ENCODE measurements at regions not wholly inside any gene's neighbourhood (a gene's known extent, or its start where the extent isn't known, plus 50 kb on each side); places are given as distances from the start of the nearest gene placed in this dataset.

GRCh38 chr1:37415611-37416244 lies 58.7 kb upstream of the ZC3H12A start:
- no peak for DNase-seq
- Histone ChIP-seq H3F3A (replicated peaks; ENCODE audit: insufficient read depth) (no peaks in the 10 kb centered on the region), H4K20me1 (ENCODE audit: insufficient read depth) (no peaks in the 10 kb centered on the region), H3K9ac (no peak overlapping the region), H3K79me2 (ENCODE audit: insufficient read depth) (no peaks in the 10 kb centered on the region), H2AFZ (ENCODE audit: low read depth) (no peak overlapping the region), H3K4me3 (ENCODE audit: low read depth in 2 of 2, low read length in 1 of 2) (no peak overlapping the region), H3K27me3 (ENCODE audit: insufficient read depth) (no peaks in the 10 kb centered on the region), H3K4me2 (no peak overlapping the region), H3K27ac (ENCODE audit: low read depth in 2 of 2, low read length in 1 of 2) (no peak overlapping the region), H3K36me3 (replicated peaks in 1 of 2; ENCODE audit: control insufficient read depth in 1 of 2, insufficient read depth in 2 of 2, low read length in 1 of 2) (no peaks in the 10 kb centered on the region), H3K4me1 (ENCODE audit: control insufficient read depth in 1 of 2, insufficient read depth in 2 of 2, low read depth in 1 of 2, low read length in 1 of 2) (no peaks in the 10 kb centered on the region; a peak in 1 of 4 replicates), H3K9me3 (no peaks in the 10 kb centered on the region), H3K9me2 (no peaks in the 10 kb centered on the region)
- POLR2A ChIA-PET, result no interaction called here
- WGBS (ENCODE audit: low lambda C conversion rate), result 47% methylated on average over 13 of the region's 13 CpGs
- CTCF ChIA-PET, result interaction anchor here (0.9 to 1.0 kb wide), 2 partner anchors 19 to 72 kb away, joined by 3 to 5 read pairs; no protein-coding TSS in a partner anchor
- TF ChIP-seq FOXM1 (IDR thresholded peaks at IDR 0.05; ENCODE audit: low read depth), result no peak
- TF ChIP-seq SIN3A (IDR thresholded peaks at IDR 0.05; ENCODE audit: borderline replicate concordance, low read depth, low read length), result no peak
- no peak for TF ChIP-seq CTCF (IDR thresholded peaks at IDR 0.05)
- no peak for TF ChIP-seq TAF1 (IDR thresholded peaks at IDR 0.05; ENCODE audit: borderline replicate concordance, low read depth, low read length)
- TF ChIP-seq MAX (IDR thresholded peaks at IDR 0.05; ENCODE audit: low read depth), result no peak
- no peak for TF ChIP-seq SMC3 (IDR thresholded peaks at IDR 0.05; ENCODE audit: low read depth, low read length)
- no peak for TF ChIP-seq IRF3 (IDR thresholded peaks at IDR 0.05; ENCODE audit: low read depth, low read length)
- TF ChIP-seq JUND (IDR thresholded peaks at IDR 0.05), result no peak
- no peak for TF ChIP-seq GABPA (IDR thresholded peaks at IDR 0.05; ENCODE audit: low read depth)
- no peak for TF ChIP-seq TEAD4 (IDR thresholded peaks at IDR 0.05; ENCODE audit: borderline replicate concordance, insufficient read depth)
- TF ChIP-seq TCF12 (IDR thresholded peaks at IDR 0.05), result no peak

GRCh38 chr1:37420456-37420855 lies 53.9 kb upstream of the ZC3H12A start:
- Histone ChIP-seq H3K4me1 (ENCODE audit: control insufficient read depth in 1 of 2, insufficient read depth in 2 of 2, low read depth in 1 of 2, low read length in 1 of 2) (no peaks in the 10 kb centered on the region), H3F3A (replicated peaks; ENCODE audit: insufficient read depth) (no peaks in the 10 kb centered on the region), H3K9ac (no peak overlapping the region), H3K36me3 (replicated peaks in 1 of 2; ENCODE audit: control insufficient read depth in 1 of 2, insufficient read depth in 2 of 2, low read length in 1 of 2) (no peaks in the 10 kb centered on the region), H2AFZ (ENCODE audit: low read depth) (no peak overlapping the region), H3K4me2 (no peak overlapping the region), H4K20me1 (ENCODE audit: insufficient read depth) (no peaks in the 10 kb centered on the region), H3K27me3 (ENCODE audit: insufficient read depth) (no peaks in the 10 kb centered on the region), H3K9me3 (no peaks in the 10 kb centered on the region), H3K79me2 (ENCODE audit: insufficient read depth) (no peaks in the 10 kb centered on the region), H3K9me2 (no peaks in the 10 kb centered on the region), H3K4me3 (ENCODE audit: low read depth in 2 of 2, low read length in 1 of 2) (no peak overlapping the region), H3K27ac (ENCODE audit: low read depth in 2 of 2, low read length in 1 of 2) (no peak overlapping the region)
- 47% methylated on average over 1 of the region's 1 CpG for WGBS (ENCODE audit: low lambda C conversion rate)
- ChIA-PET POLR2A (no interaction called here), CTCF (interaction anchor here (2.6 kb wide), 1 partner anchor 14 kb away, joined by 13 read pairs; no protein-coding TSS in a partner anchor)
- no peak for DNase-seq
- no peak for TF ChIP-seq EP300 (IDR thresholded peaks at IDR 0.05; ENCODE audit: borderline replicate concordance in 1 of 2, low read depth in 1 of 2, low read length in 1 of 2)
- no peak for TF ChIP-seq GABPA (IDR thresholded peaks at IDR 0.05; ENCODE audit: low read depth)
- no peak for TF ChIP-seq ELF1 (IDR thresholded peaks at IDR 0.05)
- no peak for TF ChIP-seq RCOR1 (IDR thresholded peaks at IDR 0.05; ENCODE audit: low read length)
- TF ChIP-seq FOXM1 (IDR thresholded peaks at IDR 0.05; ENCODE audit: low read depth), result no peak
- TF ChIP-seq ZBTB33 (IDR thresholded peaks at IDR 0.05; ENCODE audit: borderline replicate concordance, low read depth), result no peak
- TF ChIP-seq NRF1 (IDR thresholded peaks at IDR 0.05; ENCODE audit: low read depth, low read length), result no peak
- no peak for TF ChIP-seq RAD21 (IDR thresholded peaks at IDR 0.05; ENCODE audit: low read length)
- TF ChIP-seq TAF1 (IDR thresholded peaks at IDR 0.05; ENCODE audit: borderline replicate concordance, low read depth, low read length), result no peak
- no peak for TF ChIP-seq REST (IDR thresholded peaks at IDR 0.05; ENCODE audit: low read depth, low read length)

Measured in SK-N-SH (cell line).